Naive thymus-derived CD8-positive, alpha-beta T cell (primary cell): ENCODE measurements at regions not wholly inside any gene's neighbourhood (a gene's known extent, or its start where the extent isn't known, plus 50 kb on each side); places are given as distances from the start of the nearest gene placed in this dataset.
"Not testable (repeated sequence)": the region's sequence is repeated elsewhere in the genome, so short reads cannot be mapped to it uniquely, and the experiment has no call there.

ENCODE experiments used
- ATAC-seq, 2 donors: fragments of 150-1000 bp; cut with Tn5 transposase in 1 of 2; sonication (Bioruptor Pico), chemical (Tn5 transposase) in 1 of 2; 1 replicate in 1 of 2; 2 replicates in 1 of 2; pipeline ENCODE4 v1.10.0; 2021; ENCODE audit warnings: mild to moderate bottlenecking in 2 of 2, moderate library complexity in 2 of 2
- POLR2A ChIA-PET: fragments of 350-600 bp; sonication (Branson Sonifier 250); formaldehyde crosslinking; loops from one replicate; lab custom pipeline; 2021; ENCODE audit warnings: antibody characterized with exemption; lab: Charles Lee
- DNase-seq, 10 donors: peaks; one replicate each; pipeline versions ENCODE4 v3.0.0 to v3.0.0-alpha.2; 2020 to 2022
- H3K27ac Mint-ChIP-seq, 10 donors: one replicate each; pipeline ENCODE4 v1.8.0; 2020 to 2022; ENCODE audit warnings: mild to moderate bottlenecking in 10 of 10, mixed read lengths in 10 of 10, moderate library complexity in 4 of 10, inconsistent platforms in 1 of 10
- H3K27me3 Mint-ChIP-seq, 5 donors: one replicate each; pipeline ENCODE4 v1.8.0; 2021 to 2022; ENCODE audit warnings: mixed read lengths in 5 of 5
- H3K36me3 Mint-ChIP-seq, 3 donors: one replicate each; pipeline ENCODE4 v1.8.0; 2020 to 2022; ENCODE audit warnings: mixed read lengths in 3 of 3, mild to moderate bottlenecking in 2 of 3, inconsistent platforms in 1 of 3
- H3K4me1 Mint-ChIP-seq, 4 donors: one replicate each; pipeline ENCODE4 v1.8.0; 2021 to 2022; ENCODE audit warnings: mixed read lengths in 4 of 4
- H3K4me3 Mint-ChIP-seq, 10 donors: one replicate each; pipeline ENCODE4 v1.8.0; 2020 to 2022; ENCODE audit warnings: mild to moderate bottlenecking in 10 of 10, mixed read lengths in 10 of 10, moderate library complexity in 6 of 10, inconsistent platforms in 1 of 10
- H3K9me3 Mint-ChIP-seq, 9 donors: one replicate each; pipeline ENCODE4 v1.8.0; 2020 to 2022; ENCODE audit warnings: mixed read lengths in 9 of 9, mild to moderate bottlenecking in 3 of 9, inconsistent platforms in 1 of 9, moderate library complexity in 1 of 9

GRCh38 chr13:30077240-30077735 lies 226.9 kb upstream of the UBL3 start:
- peaks cover 0 to 3% (median 0%) of the 10 kb centered on the region in 9 donors for H3K9me3 Mint-ChIP-seq

GRCh38 chr13:30074955-30075614 lies 224.7 kb upstream of the UBL3 start:
- H3K36me3 Mint-ChIP-seq: peaks cover 0 to 2% (median 0%) of the 10 kb centered on the region in 3 donors
- peaks cover 0 to 8% (median 3%) of the 10 kb centered on the region in 4 donors for H3K4me1 Mint-ChIP-seq
- no peak overlapping the region for H3K27ac Mint-ChIP-seq
- no peaks in the 10 kb centered on the region for H3K9me3 Mint-ChIP-seq
- ATAC-seq: no peak
- no peak for DNase-seq
- POLR2A ChIA-PET: no interaction called here
- H3K27me3 Mint-ChIP-seq: peaks cover 0 to 3% (median 0%) of the 10 kb centered on the region in 5 donors
- no peak overlapping the region for H3K4me3 Mint-ChIP-seq

More at GRCh38 chr13:30077240-30077735, 226.9 kb upstream of the UBL3 start:
- H3K4me1 Mint-ChIP-seq: peaks cover 0 to 8% (median 3%) of the 10 kb centered on the region in 4 donors
- H3K36me3 Mint-ChIP-seq: peaks cover 0 to 2% (median 0%) of the 10 kb centered on the region in 3 donors
- POLR2A ChIA-PET: no interaction called here
- no peak overlapping the region for H3K4me3 Mint-ChIP-seq
- no peak for ATAC-seq
- no peak for DNase-seq
- H3K27me3 Mint-ChIP-seq: no peaks in the 10 kb centered on the region
- peak overlapping the region in 1 of 10 donors; percentile 7 for H3K27ac Mint-ChIP-seq

GRCh38 chr13:30074431-30074830 lies 224.0 kb upstream of the UBL3 start:
- Mint-ChIP-seq H3K4me1 (peaks cover 0 to 8% (median 3%) of the 10 kb centered on the region in 4 donors), H3K9me3 (no peaks in the 10 kb centered on the region), H3K27me3 (peaks cover 0 to 3% (median 0%) of the 10 kb centered on the region in 5 donors), H3K27ac (no peak overlapping the region), H3K4me3 (no peak overlapping the region), H3K36me3 (peaks cover 0 to 3% (median 0%) of the 10 kb centered on the region in 3 donors)
- POLR2A ChIA-PET: no interaction called here
- no peak for ATAC-seq
- no peak for DNase-seq

GRCh38 chr13:30072818-30073186 lies 222.4 kb upstream of the UBL3 start:
- Mint-ChIP-seq H3K4me3 (no peak overlapping the region), H3K9me3 (no peaks in the 10 kb centered on the region), H3K27ac (no peak overlapping the region), H3K27me3 (peaks cover 0 to 4% (median 1%) of the 10 kb centered on the region in 5 donors), H3K4me1 (peaks cover 0 to 8% (median 3%) of the 10 kb centered on the region in 4 donors), H3K36me3 (peaks cover 0 to 4% (median 0%) of the 10 kb centered on the region in 3 donors)
- ATAC-seq: no peak
- no peak for DNase-seq
- POLR2A ChIA-PET: no interaction called here

GRCh38 chr13:30071969-30072817 lies 221.8 kb upstream of the UBL3 start:
- POLR2A ChIA-PET: no interaction called here
- no peak for ATAC-seq
- Mint-ChIP-seq H3K4me3 (no peak overlapping the region), H3K27me3 (peaks cover 0 to 4% (median 1%) of the 10 kb centered on the region in 5 donors), H3K36me3 (peaks cover 0 to 4% (median 0%) of the 10 kb centered on the region in 3 donors), H3K9me3 (no peaks in the 10 kb centered on the region), H3K27ac (no peak overlapping the region), H3K4me1 (peaks cover 0 to 8% (median 3%) of the 10 kb centered on the region in 4 donors)
- no peak for DNase-seq

GRCh38 chr13:30065181-30065580 lies 214.8 kb upstream of the UBL3 start:
- H3K4me3 Mint-ChIP-seq: no peak overlapping the region
- peaks cover 0 to 4% (median 0%) of the 10 kb centered on the region in 5 donors for H3K27me3 Mint-ChIP-seq
- H3K9me3 Mint-ChIP-seq: peaks cover 0 to 1% (median 0%) of the 10 kb centered on the region in 9 donors
- no peak overlapping the region for H3K27ac Mint-ChIP-seq
- peaks cover 0 to 2% (median 0%) of the 10 kb centered on the region in 3 donors for H3K36me3 Mint-ChIP-seq
- DNase-seq (no peak), ATAC-seq (no peak)
- no peaks in the 10 kb centered on the region for H3K4me1 Mint-ChIP-seq
- POLR2A ChIA-PET: no interaction called here

- POLR2A ChIA-PET: no interaction called here
- Mint-ChIP-seq H3K27ac (peak overlapping the region in 1 of 10 donors; percentile 84), H3K36me3 (no peaks in the 10 kb centered on the region), H3K4me1 (no peaks in the 10 kb centered on the region), H3K9me3 (peaks cover 0 to 5% (median 3%) of the 10 kb centered on the region in 9 donors), H3K27me3 (no peaks in the 10 kb centered on the region), H3K4me3 (no peak overlapping the region)
- DNase-seq (no peak), ATAC-seq (no peak)
These were observed 213.5 kb upstream of the UBL3 start for GRCh38 chr13:30063892-30064291.

GRCh38 chr13:30061217-30061616 lies 210.8 kb upstream of the UBL3 start:
- ATAC-seq (no peak), DNase-seq (no peak)
- Mint-ChIP-seq H3K4me3 (no peak overlapping the region), H3K4me1 (no peaks in the 10 kb centered on the region), H3K27me3 (peaks cover 0 to 3% (median 0%) of the 10 kb centered on the region in 5 donors), H3K36me3 (peaks cover 0 to 7% (median 0%) of the 10 kb centered on the region in 3 donors), H3K9me3 (peaks cover 0 to 16% (median 6%) of the 10 kb centered on the region in 9 donors), H3K27ac (no peak overlapping the region)
- POLR2A ChIA-PET: no interaction called here

GRCh38 chr13:30058429-30058828 lies 208.0 kb upstream of the UBL3 start:
- no peak overlapping the region for H3K27ac Mint-ChIP-seq
- ATAC-seq (no peak), DNase-seq (no peak)
- H3K27me3 Mint-ChIP-seq: peaks cover 0 to 5% (median 0%) of the 10 kb centered on the region in 5 donors
- peaks cover 0 to 16% (median 6%) of the 10 kb centered on the region in 9 donors for H3K9me3 Mint-ChIP-seq
- H3K4me3 Mint-ChIP-seq: no peak overlapping the region
- POLR2A ChIA-PET: no interaction called here
- peaks cover 0 to 7% (median 0%) of the 10 kb centered on the region in 3 donors for H3K36me3 Mint-ChIP-seq
- no peaks in the 10 kb centered on the region for H3K4me1 Mint-ChIP-seq

- DNase-seq, H3K27me3 Mint-ChIP-seq, H3K4me3 Mint-ChIP-seq, H3K36me3 Mint-ChIP-seq, POLR2A ChIA-PET, H3K27ac Mint-ChIP-seq, ATAC-seq: not testable (repeated sequence)
- H3K9me3 Mint-ChIP-seq: peaks cover 0 to 14% (median 6%) of the 10 kb centered on the region in 9 donors
- peaks cover 5 to 12% (median 11%) of the 10 kb centered on the region in 4 donors for H3K4me1 Mint-ChIP-seq
These were observed 204.1 kb upstream of the UBL3 start for GRCh38 chr13:30054546-30054945.

- H3K36me3 Mint-ChIP-seq: peaks cover 0 to 7% (median 0%) of the 10 kb centered on the region in 3 donors
- POLR2A ChIA-PET: no interaction called here
These were observed 203.5 kb upstream of the UBL3 start for GRCh38 chr13:30053939-30054338.

GRCh38 chr13:30052120-30052519 lies 201.7 kb upstream of the UBL3 start:
- peak overlapping the region in 9 of 10 donors; percentile 11 to 65 (median 36) for H3K4me3 Mint-ChIP-seq
- DNase-seq (peak in 4 of 10 donors; percentile 21 to 32 (median 26)), ATAC-seq (peak; percentile 70 to 76)
- POLR2A ChIA-PET: interaction anchor here (0.6 to 1.6 kb wide), 3 partner anchors 101 to 121 kb away, joined by 3 to 4 read pairs (median 4); no protein-coding TSS in a partner anchor
- H3K36me3 Mint-ChIP-seq: peaks cover 0 to 4% (median 0%) of the 10 kb centered on the region in 3 donors
- peak overlapping the region in 9 of 10 donors; percentile 10 to 90 (median 54) for H3K27ac Mint-ChIP-seq
- peaks cover 0 to 4% (median 0%) of the 10 kb centered on the region in 9 donors for H3K9me3 Mint-ChIP-seq
- H3K27me3 Mint-ChIP-seq: peaks cover 0 to 5% (median 0%) of the 10 kb centered on the region in 5 donors
- peaks cover 8 to 23% (median 22%) of the 10 kb centered on the region in 4 donors for H3K4me1 Mint-ChIP-seq

More at GRCh38 chr13:30053939-30054338, 203.5 kb upstream of the UBL3 start:
- ATAC-seq: no peak
- Mint-ChIP-seq H3K4me1 (peaks cover 5 to 12% (median 11%) of the 10 kb centered on the region in 4 donors), H3K9me3 (peaks cover 0 to 10% (median 5%) of the 10 kb centered on the region in 9 donors), H3K27me3 (peaks cover 0 to 5% (median 0%) of the 10 kb centered on the region in 5 donors), H3K4me3 (no peak overlapping the region), H3K27ac (no peak overlapping the region)
- no peak for DNase-seq
